Neural progenitor cell (in vitro differentiated cells): ENCODE measurements at regions not wholly inside any gene's neighbourhood (a gene's known extent, or its start where the extent isn't known, plus 50 kb on each side); places are given as distances from the start of the nearest gene placed in this dataset.

Experiments
- DNase-seq: peaks from one replicate; pipeline ENCODE4 v3.0.0-alpha.2; 2016; ENCODE audit warnings: low spot score
- H2AFZ ChIP-seq: fragments of 200-600 bp; sonication (generic); replicated peaks from 2 replicates; pipeline ENCODE4 v1.6.1; 2016; ENCODE audit warnings: antibody characterized with exemption
- H3F3A ChIP-seq: fragments of 200-600 bp; sonication (generic); 2 replicates; pipeline ENCODE4 v1.6.1; 2016; ENCODE audit warnings: antibody characterized with exemption, low read depth
- H3K27ac ChIP-seq: fragments of 200-600 bp; sonication (generic); 2 replicates; pipeline ENCODE4 v1.5.1; 2016; ENCODE audit warnings: mild to moderate bottlenecking
- H3K27me3 ChIP-seq: fragments of 200-600 bp; sonication (generic); 2 replicates; pipeline ENCODE4 v1.6.1; 2016; ENCODE audit warnings: mild to moderate bottlenecking, moderate library complexity
- H3K36me3 ChIP-seq: fragments of 200-600 bp; sonication (generic); 2 replicates; pipeline ENCODE4 v1.5.1; 2016
- H3K4me1 ChIP-seq: fragments of 200-600 bp; sonication (generic); 2 replicates; pipeline ENCODE4 v1.6.1; 2016; ENCODE audit warnings: mixed run types
- H3K4me2 ChIP-seq: fragments of 200-600 bp; sonication (generic); 2 replicates; pipeline ENCODE4 v1.6.1; 2016
- H3K4me3 ChIP-seq: fragments of 200-600 bp; sonication (generic); 2 replicates; pipeline ENCODE4 v1.5.1; 2016
- H3K79me2 ChIP-seq: fragments of 200-600 bp; sonication (generic); 2 replicates; pipeline ENCODE4 v1.6.1; 2016; ENCODE audit warnings: low read depth
- H3K9ac ChIP-seq: fragments of 200-600 bp; sonication (generic); 2 replicates; pipeline ENCODE4 v1.6.1; 2016
- H3K9me3 ChIP-seq: fragments of 200-600 bp; sonication (generic); 2 replicates; pipeline ENCODE4 v1.5.1; 2016; ENCODE audit warnings: low read depth
- H4K20me1 ChIP-seq: fragments of 200-600 bp; sonication (generic); 2 replicates; pipeline ENCODE4 v1.6.1; 2016; ENCODE audit warnings: low read depth
- H3K27ac Mint-ChIP-seq: 3 replicates; pipeline ENCODE4 v1.8.0; 2021; ENCODE audit warnings: mixed read lengths
- H3K27me3 Mint-ChIP-seq: 2 replicates; pipeline ENCODE4 v1.8.0; 2022; ENCODE audit warnings: low read depth, mild to moderate bottlenecking, inconsistent platforms, moderate library complexity, mixed read lengths; ENCODE audit not compliant: insufficient read depth
- H3K36me3 Mint-ChIP-seq: 3 replicates; pipeline ENCODE4 v1.8.0; 2021; ENCODE audit warnings: mixed read lengths
- H3K4me1 Mint-ChIP-seq: 3 replicates; pipeline ENCODE4 v1.8.0; 2021; ENCODE audit warnings: mixed read lengths
- H3K4me3 Mint-ChIP-seq: 3 replicates; pipeline ENCODE4 v1.8.0; 2021; ENCODE audit warnings: mild to moderate bottlenecking, moderate library complexity, mixed read lengths
- H3K9me3 Mint-ChIP-seq: 3 replicates; pipeline ENCODE4 v1.8.0; 2020; ENCODE audit warnings: mixed read lengths
- EZH2 ChIP-seq: fragments of 200-600 bp; sonication (generic); IDR thresholded peaks from 2 replicates; pipeline ENCODE4 v1.6.1; 2017; ENCODE audit warnings: antibody characterized with exemption, mild to moderate bottlenecking, moderate library complexity
- EZH2phosphoT487 ChIP-seq: fragments of 200-600 bp; sonication (generic); IDR thresholded peaks from 2 replicates; pipeline ENCODE4 v1.6.1; 2017; ENCODE audit warnings: antibody characterized with exemption
- TF ChIP-seq, protein P1 (sequence below): fragments of 200-600 bp; sonication (generic); IDR thresholded peaks from 2 replicates; pipeline ENCODE4 v1.5.1; 2017; ENCODE audit warnings: antibody characterized with exemption, mild to moderate bottlenecking

DNA sequence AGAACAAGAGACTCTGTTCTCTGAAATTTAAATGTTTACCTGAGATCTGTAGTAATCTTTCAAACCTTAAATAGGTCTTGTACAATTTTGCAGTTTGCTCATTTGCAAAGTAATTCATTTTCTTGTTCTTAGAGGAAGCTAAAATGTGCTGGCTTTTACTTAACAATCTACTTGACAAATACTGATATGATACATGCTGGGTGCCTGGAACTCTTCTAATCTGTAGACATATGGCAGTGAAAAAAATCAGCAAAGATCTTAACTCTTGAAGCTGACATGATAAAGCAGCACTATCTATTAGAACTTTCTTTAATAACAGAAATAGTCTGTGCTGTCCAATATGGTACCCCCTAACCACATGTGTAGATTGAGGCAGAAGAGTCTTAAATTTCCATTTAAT lies 1352.8 kb upstream of the SLC39A10 start:
- H3K36me3 Mint-ChIP-seq, result no peaks in the 10 kb centered on the region
- H3K27ac ChIP-seq, result no peak overlapping the region
- H3K27me3 Mint-ChIP-seq, result no peaks in the 10 kb centered on the region

DNA sequence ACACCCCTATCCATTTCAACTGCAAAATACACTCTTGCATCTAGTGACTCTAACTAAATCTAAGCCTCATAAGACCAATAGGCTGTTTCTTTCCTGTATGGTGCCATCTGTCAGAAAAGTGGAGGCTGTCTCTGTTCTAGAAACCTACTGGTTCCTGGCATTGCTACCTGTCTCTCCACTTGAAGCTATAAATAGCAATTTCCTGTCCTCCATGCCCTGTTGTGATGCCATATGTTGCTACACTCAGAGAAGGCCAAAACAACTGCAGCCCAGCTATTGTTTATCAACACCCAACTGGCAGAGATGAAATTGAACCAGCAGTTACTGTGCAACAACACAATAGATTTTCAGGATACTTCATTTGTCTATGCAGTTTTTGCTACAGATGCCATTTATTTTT lies 1355.1 kb upstream of the SLC39A10 start:
- no peak overlapping the region for H2AFZ ChIP-seq
- H3K79me2 ChIP-seq, result no peaks in the 10 kb centered on the region
- H3K9me3 ChIP-seq, result no peaks in the 10 kb centered on the region
- no peak overlapping the region for H3K9ac ChIP-seq
- Mint-ChIP-seq H3K36me3 (no peaks in the 10 kb centered on the region), H3K4me1 (no peaks in the 10 kb centered on the region), H3K27ac (no peak overlapping the region), H3K4me3 (no peak overlapping the region), H3K9me3 (no peaks in the 10 kb centered on the region), H3K27me3 (no peaks in the 10 kb centered on the region)
- H4K20me1 ChIP-seq, result no peaks in the 10 kb centered on the region
- H3K4me3 ChIP-seq, result no peak overlapping the region
- no peak overlapping the region for H3K4me2 ChIP-seq
- no peak for DNase-seq
- H3K36me3 ChIP-seq, result no peaks in the 10 kb centered on the region
- no peak overlapping the region for H3K27ac ChIP-seq
- TF ChIP-seq EZH2phosphoT487, result no peak
- TF ChIP-seq, protein P1, sequence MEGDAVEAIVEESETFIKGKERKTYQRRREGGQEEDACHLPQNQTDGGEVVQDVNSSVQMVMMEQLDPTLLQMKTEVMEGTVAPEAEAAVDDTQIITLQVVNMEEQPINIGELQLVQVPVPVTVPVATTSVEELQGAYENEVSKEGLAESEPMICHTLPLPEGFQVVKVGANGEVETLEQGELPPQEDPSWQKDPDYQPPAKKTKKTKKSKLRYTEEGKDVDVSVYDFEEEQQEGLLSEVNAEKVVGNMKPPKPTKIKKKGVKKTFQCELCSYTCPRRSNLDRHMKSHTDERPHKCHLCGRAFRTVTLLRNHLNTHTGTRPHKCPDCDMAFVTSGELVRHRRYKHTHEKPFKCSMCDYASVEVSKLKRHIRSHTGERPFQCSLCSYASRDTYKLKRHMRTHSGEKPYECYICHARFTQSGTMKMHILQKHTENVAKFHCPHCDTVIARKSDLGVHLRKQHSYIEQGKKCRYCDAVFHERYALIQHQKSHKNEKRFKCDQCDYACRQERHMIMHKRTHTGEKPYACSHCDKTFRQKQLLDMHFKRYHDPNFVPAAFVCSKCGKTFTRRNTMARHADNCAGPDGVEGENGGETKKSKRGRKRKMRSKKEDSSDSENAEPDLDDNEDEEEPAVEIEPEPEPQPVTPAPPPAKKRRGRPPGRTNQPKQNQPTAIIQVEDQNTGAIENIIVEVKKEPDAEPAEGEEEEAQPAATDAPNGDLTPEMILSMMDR, result no peak
- TF ChIP-seq EZH2, result no peak
- H3F3A ChIP-seq, result no peaks in the 10 kb centered on the region
- no peaks in the 10 kb centered on the region for H3K4me1 ChIP-seq
- no peaks in the 10 kb centered on the region for H3K27me3 ChIP-seq

More for the DNA sequence above, 1352.8 kb upstream of the SLC39A10 start:
- no peak for DNase-seq
- no peak overlapping the region for H2AFZ ChIP-seq
- H3F3A ChIP-seq, result no peaks in the 10 kb centered on the region
- H3K4me2 ChIP-seq, result no peak overlapping the region
- H3K27me3 ChIP-seq, result no peaks in the 10 kb centered on the region
- no peaks in the 10 kb centered on the region for H3K4me1 Mint-ChIP-seq
- H3K9ac ChIP-seq, result no peak overlapping the region
- no peaks in the 10 kb centered on the region for H4K20me1 ChIP-seq
- TF ChIP-seq, protein P1, result no peak
- TF ChIP-seq EZH2, result no peak
- no peak overlapping the region for H3K27ac Mint-ChIP-seq
- H3K36me3 ChIP-seq, result no peaks in the 10 kb centered on the region
- no peaks in the 10 kb centered on the region for H3K9me3 Mint-ChIP-seq
- no peak overlapping the region for H3K4me3 ChIP-seq
- H3K9me3 ChIP-seq, result no peaks in the 10 kb centered on the region
- no peaks in the 10 kb centered on the region for H3K4me1 ChIP-seq
- no peaks in the 10 kb centered on the region for H3K79me2 ChIP-seq
- H3K4me3 Mint-ChIP-seq, result no peak overlapping the region

DNA sequence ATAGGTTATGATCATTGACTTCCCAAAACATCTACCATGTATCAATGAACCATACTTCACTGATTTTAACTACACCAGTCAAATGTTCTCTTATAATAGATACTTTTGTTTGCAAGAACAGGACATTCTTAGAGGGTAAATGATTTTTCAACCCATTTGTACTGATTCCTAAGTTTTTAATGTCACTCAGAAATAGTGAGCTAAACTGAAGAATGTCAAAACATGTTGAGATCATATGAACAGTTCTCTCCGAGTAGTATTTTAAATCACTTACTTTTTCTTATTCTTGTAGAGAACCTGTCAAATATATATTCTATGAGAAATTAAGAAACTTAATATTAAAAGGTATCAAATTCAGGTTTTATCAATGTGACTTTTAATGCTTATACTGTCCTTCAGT lies 1362.9 kb upstream of the SLC39A10 start:
- H2AFZ ChIP-seq, result no peak overlapping the region
- Mint-ChIP-seq H3K36me3 (no peaks in the 10 kb centered on the region), H3K4me1 (no peaks in the 10 kb centered on the region), H3K9me3 (no peaks in the 10 kb centered on the region), H3K27me3 (no peaks in the 10 kb centered on the region), H3K4me3 (no peak overlapping the region), H3K27ac (no peak overlapping the region)
- H3K4me1 ChIP-seq, result no peaks in the 10 kb centered on the region
- no peaks in the 10 kb centered on the region for H3K79me2 ChIP-seq
- H3K4me3 ChIP-seq, result no peak overlapping the region
- no peak for TF ChIP-seq EZH2
- TF ChIP-seq EZH2phosphoT487, result no peak
- TF ChIP-seq, protein P1, result no peak
- no peaks in the 10 kb centered on the region for H3K9me3 ChIP-seq
- H3K9ac ChIP-seq, result no peak overlapping the region
- no peaks in the 10 kb centered on the region for H3F3A ChIP-seq
- no peak for DNase-seq
- H3K4me2 ChIP-seq, result no peak overlapping the region
- H3K36me3 ChIP-seq, result no peaks in the 10 kb centered on the region
- H4K20me1 ChIP-seq, result no peaks in the 10 kb centered on the region
- H3K27me3 ChIP-seq, result no peaks in the 10 kb centered on the region
- no peak overlapping the region for H3K27ac ChIP-seq

DNA sequence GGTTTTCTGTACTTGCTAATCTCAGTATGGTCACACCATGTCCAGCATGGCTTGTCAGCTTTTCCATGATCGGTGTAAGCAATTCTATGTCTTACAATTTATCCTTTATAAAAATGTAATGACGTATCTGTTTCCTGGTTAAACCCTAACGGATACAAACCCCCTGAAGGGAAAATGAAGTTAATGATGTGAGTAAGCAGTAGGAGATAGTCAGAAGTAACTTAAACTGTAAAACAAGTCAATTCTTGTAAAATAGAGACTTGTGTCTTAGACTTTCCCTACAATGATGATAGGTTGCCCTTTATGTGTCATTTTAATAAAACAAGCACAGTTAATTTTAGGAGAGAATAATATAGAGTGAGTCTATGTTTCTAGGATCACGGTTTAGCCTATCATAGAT lies 1365.9 kb upstream of the SLC39A10 start:
- H3K27ac ChIP-seq, result no peak overlapping the region
- no peaks in the 10 kb centered on the region for H3K79me2 ChIP-seq
- peak overlapping the region; percentile 51 for H2AFZ ChIP-seq
- Mint-ChIP-seq H3K4me3 (no peak overlapping the region), H3K27ac (no peak overlapping the region), H3K4me1 (no peaks in the 10 kb centered on the region), H3K27me3 (no peaks in the 10 kb centered on the region), H3K9me3 (no peaks in the 10 kb centered on the region), H3K36me3 (no peaks in the 10 kb centered on the region)
- H3K4me2 ChIP-seq, result no peak overlapping the region
- no peak overlapping the region for H3K9ac ChIP-seq
- H3K36me3 ChIP-seq, result no peaks in the 10 kb centered on the region
- H3K27me3 ChIP-seq, result no peaks in the 10 kb centered on the region
- no peaks in the 10 kb centered on the region for H4K20me1 ChIP-seq
- no peak overlapping the region for H3K4me3 ChIP-seq
- H3K9me3 ChIP-seq, result no peaks in the 10 kb centered on the region
- TF ChIP-seq, protein P1, result no peak
- TF ChIP-seq EZH2phosphoT487, result no peak
- TF ChIP-seq EZH2, result no peak
- H3K4me1 ChIP-seq, result no peaks in the 10 kb centered on the region
- H3F3A ChIP-seq, result no peaks in the 10 kb centered on the region
- DNase-seq, result no peak
